ENCODE measurements at regions not wholly inside any gene's neighbourhood (a gene's known extent, or its start where the extent isn't known, plus 50 kb on each side); places are given as distances from the start of the nearest gene placed in this dataset.

DNA sequence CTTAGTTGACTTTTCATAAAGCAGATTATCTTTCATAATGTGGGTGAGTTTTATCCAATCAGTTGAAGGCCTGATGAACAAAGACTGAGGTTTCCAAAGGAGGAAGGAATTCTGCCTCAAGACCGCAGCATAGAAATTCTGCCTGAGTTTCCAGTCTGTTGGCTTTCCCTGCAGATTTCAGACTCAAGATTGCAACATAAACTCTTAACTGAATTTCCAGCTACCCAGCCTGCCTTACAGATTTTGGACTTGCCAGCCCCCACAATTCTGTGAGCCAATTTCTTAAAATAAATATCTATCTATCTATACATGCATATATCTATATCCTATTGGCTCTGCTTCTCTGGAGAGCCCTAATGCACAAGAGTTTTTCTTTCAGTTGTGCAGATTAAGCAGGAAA, 57.3 kb upstream of the SMLR1 start:
- TF ChIP-seq, protein P1, sequence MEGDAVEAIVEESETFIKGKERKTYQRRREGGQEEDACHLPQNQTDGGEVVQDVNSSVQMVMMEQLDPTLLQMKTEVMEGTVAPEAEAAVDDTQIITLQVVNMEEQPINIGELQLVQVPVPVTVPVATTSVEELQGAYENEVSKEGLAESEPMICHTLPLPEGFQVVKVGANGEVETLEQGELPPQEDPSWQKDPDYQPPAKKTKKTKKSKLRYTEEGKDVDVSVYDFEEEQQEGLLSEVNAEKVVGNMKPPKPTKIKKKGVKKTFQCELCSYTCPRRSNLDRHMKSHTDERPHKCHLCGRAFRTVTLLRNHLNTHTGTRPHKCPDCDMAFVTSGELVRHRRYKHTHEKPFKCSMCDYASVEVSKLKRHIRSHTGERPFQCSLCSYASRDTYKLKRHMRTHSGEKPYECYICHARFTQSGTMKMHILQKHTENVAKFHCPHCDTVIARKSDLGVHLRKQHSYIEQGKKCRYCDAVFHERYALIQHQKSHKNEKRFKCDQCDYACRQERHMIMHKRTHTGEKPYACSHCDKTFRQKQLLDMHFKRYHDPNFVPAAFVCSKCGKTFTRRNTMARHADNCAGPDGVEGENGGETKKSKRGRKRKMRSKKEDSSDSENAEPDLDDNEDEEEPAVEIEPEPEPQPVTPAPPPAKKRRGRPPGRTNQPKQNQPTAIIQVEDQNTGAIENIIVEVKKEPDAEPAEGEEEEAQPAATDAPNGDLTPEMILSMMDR (IDR thresholded peaks at IDR 0.05) = no peak
- no peak for TF ChIP-seq POLR2AphosphoS5 (IDR thresholded peaks at IDR 0.05; ENCODE audit: insufficient read depth in 1 of 2, low read depth in 1 of 2)
